GM12873 (cell line): ENCODE measurements at regions not wholly inside any gene's neighbourhood (a gene's known extent, or its start where the extent isn't known, plus 50 kb on each side); places are given as distances from the start of the nearest gene placed in this dataset.

Experiments
- TF ChIP-seq, protein P1 (sequence below): IDR thresholded peaks from 2 replicates; pipeline ENCODE4 v1.5.1; 2012; ENCODE audit warnings: low read depth, mild to moderate bottlenecking, moderate library complexity, low read length, control low read depth; ENCODE audit not compliant: insufficient read depth; ENCODE audit errors: missing control alignments

DNA sequence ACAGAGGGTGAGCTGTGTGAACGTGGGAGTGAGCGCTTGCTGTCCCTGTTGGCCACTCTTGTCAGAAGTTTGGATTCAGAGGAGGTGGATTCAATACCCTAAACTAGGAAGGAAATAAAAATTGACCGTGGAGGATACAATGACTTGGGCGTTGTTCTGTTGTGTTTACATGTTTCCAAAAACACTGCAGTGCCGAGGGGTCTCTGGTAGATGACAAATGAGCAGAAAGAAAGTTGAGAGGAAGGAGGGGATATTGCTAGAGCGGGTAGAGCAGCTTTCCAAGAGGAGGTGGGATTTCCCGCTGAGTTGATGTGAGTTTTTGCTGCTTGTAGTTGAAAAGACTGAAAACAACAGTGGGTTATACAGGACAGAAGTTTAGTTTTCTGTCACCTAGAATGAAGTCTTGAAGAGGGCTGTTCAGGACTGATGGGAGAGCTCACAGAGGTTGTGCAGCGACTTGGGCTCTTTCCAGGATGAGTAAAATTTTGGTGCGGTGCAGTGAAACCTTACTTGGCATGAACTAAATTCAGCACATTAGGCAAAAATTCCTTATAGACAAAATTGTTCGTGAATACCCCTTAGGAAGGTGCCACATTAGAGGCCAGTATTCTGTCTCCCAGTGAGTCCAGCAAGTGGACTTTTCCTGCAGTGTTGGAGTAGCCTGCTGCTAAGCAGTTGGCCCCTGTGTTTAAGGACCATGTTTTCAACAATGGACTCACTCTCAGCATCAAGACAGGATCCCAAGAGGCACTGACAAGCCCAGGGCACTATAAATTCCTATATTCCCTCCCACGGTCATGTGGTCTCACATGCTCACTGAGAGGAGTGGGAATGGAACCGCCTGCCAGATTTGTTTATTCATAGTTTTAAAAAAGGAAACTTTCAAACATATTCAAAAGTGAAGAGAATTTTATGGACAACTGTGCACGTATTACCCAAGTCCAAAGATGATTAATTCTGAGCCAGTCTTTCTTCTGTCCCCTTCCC lies 435.0 kb upstream of the C2CD4B start:
- TF ChIP-seq, protein P1, sequence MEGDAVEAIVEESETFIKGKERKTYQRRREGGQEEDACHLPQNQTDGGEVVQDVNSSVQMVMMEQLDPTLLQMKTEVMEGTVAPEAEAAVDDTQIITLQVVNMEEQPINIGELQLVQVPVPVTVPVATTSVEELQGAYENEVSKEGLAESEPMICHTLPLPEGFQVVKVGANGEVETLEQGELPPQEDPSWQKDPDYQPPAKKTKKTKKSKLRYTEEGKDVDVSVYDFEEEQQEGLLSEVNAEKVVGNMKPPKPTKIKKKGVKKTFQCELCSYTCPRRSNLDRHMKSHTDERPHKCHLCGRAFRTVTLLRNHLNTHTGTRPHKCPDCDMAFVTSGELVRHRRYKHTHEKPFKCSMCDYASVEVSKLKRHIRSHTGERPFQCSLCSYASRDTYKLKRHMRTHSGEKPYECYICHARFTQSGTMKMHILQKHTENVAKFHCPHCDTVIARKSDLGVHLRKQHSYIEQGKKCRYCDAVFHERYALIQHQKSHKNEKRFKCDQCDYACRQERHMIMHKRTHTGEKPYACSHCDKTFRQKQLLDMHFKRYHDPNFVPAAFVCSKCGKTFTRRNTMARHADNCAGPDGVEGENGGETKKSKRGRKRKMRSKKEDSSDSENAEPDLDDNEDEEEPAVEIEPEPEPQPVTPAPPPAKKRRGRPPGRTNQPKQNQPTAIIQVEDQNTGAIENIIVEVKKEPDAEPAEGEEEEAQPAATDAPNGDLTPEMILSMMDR: no peak

DNA sequence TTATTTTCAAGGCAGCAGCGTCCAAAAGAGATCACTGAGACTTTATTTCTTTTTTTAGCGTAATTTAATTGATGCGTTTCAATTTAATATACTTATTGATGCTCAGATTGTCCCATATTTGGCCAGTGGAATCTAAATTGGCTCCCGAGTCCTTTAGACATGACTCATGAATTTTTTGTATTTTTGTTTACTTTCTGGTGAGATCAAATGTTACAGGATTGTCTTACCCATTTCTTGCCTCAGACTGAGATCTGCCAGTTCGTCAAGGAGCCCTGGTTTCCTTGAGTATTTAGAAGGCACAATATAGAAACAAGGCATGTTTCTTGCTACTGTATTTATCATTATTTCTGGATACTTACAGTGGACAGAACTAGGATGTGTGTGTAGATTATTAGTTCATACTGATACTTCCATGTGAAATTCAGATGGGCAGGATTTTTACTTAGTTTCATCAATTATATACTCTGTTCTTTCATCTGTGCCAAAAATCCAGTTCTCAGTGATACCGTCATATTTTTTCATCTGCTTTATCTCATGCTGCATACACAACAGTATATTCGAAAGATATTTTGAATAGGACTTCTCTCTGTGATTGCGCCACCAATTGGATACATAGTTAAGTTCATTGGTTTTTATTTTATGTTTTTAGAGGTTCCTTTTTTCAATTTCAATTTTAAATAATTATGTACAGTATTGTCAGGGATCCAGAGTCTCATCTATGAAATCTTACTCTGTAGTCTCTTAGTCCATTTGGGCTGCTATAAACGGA lies 436.9 kb upstream of the C2CD4B start:
- TF ChIP-seq, protein P1: no peak

DNA sequence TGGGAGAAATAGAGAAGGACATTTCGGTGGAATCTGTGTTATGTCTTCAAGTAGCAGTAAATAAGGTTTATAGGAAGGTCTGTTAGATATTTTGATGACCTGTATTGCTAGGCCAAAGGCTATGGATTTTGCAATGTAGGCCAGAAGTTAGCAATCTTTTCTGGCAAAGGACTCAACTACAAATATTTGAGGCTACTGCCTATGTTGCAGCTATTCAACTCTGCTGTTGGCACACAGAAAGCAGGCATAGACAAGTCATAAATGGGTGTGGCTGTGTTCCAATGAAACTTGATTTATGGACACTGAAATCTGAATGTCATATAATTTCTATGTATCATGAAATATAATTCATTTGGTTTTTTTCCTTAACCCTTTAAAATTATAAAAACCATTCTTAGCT lies 438.7 kb upstream of the C2CD4B start:
- TF ChIP-seq, protein P1: no peak

- TF ChIP-seq, protein P1: no peak
Observed at GRCh38 chr15:62605282-62605681, 437.3 kb upstream of the TPM1 start.

GRCh38 chr15:62606376-62607113 lies 436.0 kb upstream of the TPM1 start:
- TF ChIP-seq, protein P1: no peak

- TF ChIP-seq, protein P1: no peak
Observed at GRCh38 chr15:62607114-62607462, 435.5 kb upstream of the TPM1 start.
